ENCODE measurements at regions not wholly inside any gene's neighbourhood (a gene's known extent, or its start where the extent isn't known, plus 50 kb on each side); places are given as distances from the start of the nearest gene placed in this dataset.
A peak's percentile ranks its signal among the peaks of the same experiment; 100 is the strongest.

DNA sequence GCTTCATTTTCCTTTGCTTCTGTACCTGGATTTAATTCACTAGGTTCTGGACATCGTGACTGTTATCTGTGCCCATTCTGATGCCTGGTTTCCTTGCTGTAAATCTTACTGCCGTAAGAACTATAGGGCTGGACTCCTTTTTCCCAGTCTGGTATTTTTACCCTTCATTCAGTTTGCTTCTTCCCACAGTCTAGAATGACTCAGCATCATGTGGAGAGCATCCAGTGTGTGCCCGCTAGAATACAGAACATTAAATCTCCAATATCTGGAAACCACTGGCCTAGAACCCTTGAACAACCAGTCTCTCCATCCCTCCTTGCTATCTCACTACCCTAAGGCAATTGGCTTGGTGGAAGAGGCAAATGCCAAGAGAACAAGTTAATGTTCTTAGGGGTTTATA lies 1075.4 kb upstream of the ZEB2 start:
- TF ChIP-seq, protein P1, sequence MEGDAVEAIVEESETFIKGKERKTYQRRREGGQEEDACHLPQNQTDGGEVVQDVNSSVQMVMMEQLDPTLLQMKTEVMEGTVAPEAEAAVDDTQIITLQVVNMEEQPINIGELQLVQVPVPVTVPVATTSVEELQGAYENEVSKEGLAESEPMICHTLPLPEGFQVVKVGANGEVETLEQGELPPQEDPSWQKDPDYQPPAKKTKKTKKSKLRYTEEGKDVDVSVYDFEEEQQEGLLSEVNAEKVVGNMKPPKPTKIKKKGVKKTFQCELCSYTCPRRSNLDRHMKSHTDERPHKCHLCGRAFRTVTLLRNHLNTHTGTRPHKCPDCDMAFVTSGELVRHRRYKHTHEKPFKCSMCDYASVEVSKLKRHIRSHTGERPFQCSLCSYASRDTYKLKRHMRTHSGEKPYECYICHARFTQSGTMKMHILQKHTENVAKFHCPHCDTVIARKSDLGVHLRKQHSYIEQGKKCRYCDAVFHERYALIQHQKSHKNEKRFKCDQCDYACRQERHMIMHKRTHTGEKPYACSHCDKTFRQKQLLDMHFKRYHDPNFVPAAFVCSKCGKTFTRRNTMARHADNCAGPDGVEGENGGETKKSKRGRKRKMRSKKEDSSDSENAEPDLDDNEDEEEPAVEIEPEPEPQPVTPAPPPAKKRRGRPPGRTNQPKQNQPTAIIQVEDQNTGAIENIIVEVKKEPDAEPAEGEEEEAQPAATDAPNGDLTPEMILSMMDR (IDR thresholded peaks at IDR 0.05; ENCODE audit: insufficient read depth, low read depth, low read length) = no peak
- no peak overlapping the region for H3K4me3 ChIP-seq (ENCODE audit: low read depth, low read length)
- DNase-seq (ENCODE audit: low read depth) = peak; percentile 60

DNA sequence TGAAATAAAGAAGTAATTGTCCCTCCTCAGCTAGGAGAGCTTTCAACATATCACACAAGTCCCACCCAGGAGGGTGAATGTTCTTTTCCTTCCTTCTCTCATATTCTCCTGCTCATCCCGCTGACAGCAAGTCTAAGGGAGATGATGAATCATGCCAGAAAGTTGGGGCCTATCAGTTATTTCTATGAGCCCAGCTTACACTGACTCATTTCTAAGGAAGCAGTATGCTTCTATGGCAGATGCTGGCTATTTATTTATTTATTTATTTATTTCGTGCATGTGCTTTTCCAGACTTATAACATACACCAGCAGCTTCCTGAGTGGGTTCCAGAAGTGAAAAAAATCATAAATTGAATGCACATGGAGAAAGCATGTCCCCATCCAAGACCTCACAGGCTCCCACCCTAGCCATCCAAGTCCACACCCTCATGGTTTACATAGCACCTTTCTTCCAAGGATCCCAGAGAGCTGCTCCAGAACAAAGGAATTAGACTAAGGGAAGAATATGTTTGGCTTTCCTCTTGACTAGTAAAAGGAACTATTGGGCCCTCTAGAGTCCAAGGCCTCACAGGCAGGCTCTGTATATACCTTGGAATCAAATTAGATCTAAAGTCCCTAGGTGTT lies 1074.2 kb upstream of the ZEB2 start:
- peak; percentile 82 for DNase-seq (ENCODE audit: low read depth)
- H3K4me3 ChIP-seq (ENCODE audit: low read depth, low read length) = no peak overlapping the region
- TF ChIP-seq, protein P1 (IDR thresholded peaks at IDR 0.05; ENCODE audit: insufficient read depth, low read depth, low read length) = peak; percentile 31

DNA sequence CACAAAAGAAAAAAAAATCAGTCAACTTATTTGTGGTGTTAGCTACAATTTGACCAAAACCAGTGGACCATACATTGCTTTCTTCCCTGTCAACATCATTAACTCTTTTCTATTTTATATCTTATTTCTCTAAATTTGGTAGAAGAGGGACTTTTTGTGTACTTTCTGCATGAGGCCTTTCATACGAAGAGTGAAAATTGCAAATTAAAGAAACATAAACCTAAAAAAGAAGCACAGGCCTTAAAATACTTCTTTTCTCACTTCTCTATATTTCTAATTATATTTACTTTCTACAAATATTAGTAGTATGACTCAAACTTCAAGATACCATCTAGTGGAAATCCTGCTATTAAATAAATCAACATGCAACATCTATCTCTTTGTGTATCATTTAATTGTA lies 1073.4 kb upstream of the ZEB2 start:
- TF ChIP-seq, protein P1 (IDR thresholded peaks at IDR 0.05; ENCODE audit: insufficient read depth, low read depth, low read length) = no peak
- DNase-seq (ENCODE audit: low read depth) = no peak
- H3K4me3 ChIP-seq (ENCODE audit: low read depth, low read length) = no peak overlapping the region

DNA sequence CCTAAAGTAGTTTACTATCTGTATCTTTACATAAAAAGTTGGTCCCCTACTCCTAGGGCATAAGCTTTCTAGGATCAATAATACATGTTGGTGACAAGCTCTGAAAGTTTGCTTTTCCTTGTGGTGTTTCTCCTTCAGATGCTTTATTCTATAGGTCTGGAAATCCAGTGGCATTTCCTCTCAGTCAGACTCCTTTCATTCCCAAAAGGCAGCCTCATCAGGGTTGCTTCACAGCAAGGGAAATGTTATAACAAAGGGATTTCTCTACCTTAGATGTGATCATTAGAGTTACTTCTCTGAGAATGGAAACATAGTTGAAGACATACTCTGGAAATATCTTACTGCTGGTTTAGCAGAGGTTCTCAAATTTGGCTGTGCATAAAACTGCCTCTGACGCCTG lies 1072.4 kb upstream of the ZEB2 start:
- TF ChIP-seq, protein P1 (IDR thresholded peaks at IDR 0.05; ENCODE audit: insufficient read depth, low read depth, low read length) = no peak
- no peak overlapping the region for H3K4me3 ChIP-seq (ENCODE audit: low read depth, low read length)
- DNase-seq (ENCODE audit: low read depth) = no peak

DNA sequence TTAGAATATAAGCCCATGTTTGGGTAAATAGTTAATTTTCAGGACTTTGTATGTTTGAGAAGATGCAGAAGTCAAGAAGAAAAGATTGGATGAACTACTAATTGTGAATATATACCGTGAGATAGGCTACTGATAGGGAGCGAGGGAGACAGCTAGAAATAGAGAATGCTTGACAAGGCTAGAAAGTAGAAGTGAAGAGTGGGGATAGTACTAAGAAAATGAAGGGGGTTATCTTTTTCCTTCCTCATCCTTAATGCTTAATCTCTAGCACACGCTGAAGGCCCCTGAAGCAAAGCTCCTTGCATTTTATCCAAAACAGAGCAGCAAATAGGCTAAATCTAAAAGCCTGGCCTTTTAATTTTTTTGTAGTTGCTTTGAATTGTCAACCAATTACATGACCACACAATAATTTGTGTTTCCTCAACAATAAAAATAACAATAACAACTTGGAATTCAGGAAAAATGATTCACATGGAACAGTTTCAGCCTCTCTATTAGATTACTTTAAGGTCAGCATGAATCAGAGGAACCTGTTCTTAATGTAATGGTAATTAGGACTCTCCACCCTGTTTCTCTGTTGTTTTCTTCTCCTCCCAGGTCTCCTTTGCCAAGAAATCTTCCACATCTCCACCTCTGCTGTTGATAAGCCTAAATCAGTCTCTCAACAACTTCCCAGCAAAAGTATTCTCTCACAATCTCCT lies 1071.3 kb upstream of the ZEB2 start:
- TF ChIP-seq, protein P1 (IDR thresholded peaks at IDR 0.05; ENCODE audit: insufficient read depth, low read depth, low read length) = no peak
- peak; percentile 37 for DNase-seq (ENCODE audit: low read depth)
- H3K4me3 ChIP-seq (ENCODE audit: low read depth, low read length) = no peak overlapping the region

DNA sequence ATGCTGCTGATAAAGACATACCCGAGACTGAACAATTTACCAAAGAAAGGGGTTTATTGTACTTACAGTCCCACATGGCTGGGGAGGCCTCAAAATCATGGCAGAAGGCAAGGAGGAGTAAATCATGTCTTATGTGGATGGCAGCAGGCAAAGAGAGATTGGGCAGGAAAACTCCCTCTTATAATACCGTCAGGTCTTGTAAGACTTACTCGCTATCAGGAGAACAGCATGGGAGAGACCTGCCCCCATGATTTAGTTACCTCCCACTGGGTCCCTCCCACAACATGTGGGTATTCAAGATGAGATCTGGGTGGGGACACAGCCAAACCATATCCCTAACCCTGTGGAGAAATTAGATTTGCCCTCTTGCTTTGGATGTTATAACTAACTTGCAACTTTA lies 1068.0 kb upstream of the ZEB2 start:
- TF ChIP-seq, protein P1 (IDR thresholded peaks at IDR 0.05; ENCODE audit: insufficient read depth, low read depth, low read length) = no peak
- DNase-seq (ENCODE audit: low read depth) = no peak
- H3K4me3 ChIP-seq (ENCODE audit: low read depth, low read length) = no peak overlapping the region
